ENCODE measurements at regions not wholly inside any gene's neighbourhood (a gene's known extent, or its start where the extent isn't known, plus 50 kb on each side); places are given as distances from the start of the nearest gene placed in this dataset.

DNA sequence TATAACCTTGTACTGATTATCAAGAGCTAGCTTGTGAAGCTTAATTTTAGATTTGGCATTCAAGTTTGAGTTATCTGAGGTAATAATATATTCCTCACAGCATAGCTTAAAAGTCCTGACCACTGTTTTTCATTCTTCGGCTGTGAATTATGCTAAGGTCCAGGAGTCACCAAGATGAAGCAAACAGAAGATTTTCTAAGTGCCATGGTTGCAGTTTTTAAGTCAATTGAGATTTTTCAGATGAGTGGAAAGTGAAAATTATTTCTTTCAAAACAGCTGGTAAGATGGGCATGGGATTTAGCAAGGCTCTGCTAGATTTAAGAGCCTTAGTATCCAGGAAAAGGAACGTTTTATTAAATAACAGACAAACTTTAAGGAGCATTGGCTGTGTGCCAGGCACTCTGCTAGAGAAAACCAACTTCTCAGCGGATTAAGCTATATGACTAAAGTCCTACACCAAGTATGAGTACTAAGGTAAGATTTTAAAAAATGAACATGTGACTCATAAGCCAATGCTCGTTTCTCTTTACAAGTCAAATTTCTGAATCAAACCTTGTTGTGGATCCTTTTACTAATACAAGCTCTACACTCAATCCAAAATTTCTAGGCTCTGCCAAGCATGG, 149.9 kb upstream of the IL15 start:
- TF ChIP-seq, protein P1, sequence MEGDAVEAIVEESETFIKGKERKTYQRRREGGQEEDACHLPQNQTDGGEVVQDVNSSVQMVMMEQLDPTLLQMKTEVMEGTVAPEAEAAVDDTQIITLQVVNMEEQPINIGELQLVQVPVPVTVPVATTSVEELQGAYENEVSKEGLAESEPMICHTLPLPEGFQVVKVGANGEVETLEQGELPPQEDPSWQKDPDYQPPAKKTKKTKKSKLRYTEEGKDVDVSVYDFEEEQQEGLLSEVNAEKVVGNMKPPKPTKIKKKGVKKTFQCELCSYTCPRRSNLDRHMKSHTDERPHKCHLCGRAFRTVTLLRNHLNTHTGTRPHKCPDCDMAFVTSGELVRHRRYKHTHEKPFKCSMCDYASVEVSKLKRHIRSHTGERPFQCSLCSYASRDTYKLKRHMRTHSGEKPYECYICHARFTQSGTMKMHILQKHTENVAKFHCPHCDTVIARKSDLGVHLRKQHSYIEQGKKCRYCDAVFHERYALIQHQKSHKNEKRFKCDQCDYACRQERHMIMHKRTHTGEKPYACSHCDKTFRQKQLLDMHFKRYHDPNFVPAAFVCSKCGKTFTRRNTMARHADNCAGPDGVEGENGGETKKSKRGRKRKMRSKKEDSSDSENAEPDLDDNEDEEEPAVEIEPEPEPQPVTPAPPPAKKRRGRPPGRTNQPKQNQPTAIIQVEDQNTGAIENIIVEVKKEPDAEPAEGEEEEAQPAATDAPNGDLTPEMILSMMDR (IDR thresholded peaks at IDR 0.05; ENCODE audit: poor library complexity) = no peak
- no peak for TF ChIP-seq EZH2phosphoT487 (IDR thresholded peaks at IDR 0.05; ENCODE audit: low read depth, severe bottlenecking, unreplicated experiment)
- TF ChIP-seq EZH2 (IDR thresholded peaks at IDR 0.05; ENCODE audit: borderline replicate concordance) = no peak
